ENCODE measurements at regions not wholly inside any gene's neighbourhood (a gene's known extent, or its start where the extent isn't known, plus 50 kb on each side); places are given as distances from the start of the nearest gene placed in this dataset.

DNA sequence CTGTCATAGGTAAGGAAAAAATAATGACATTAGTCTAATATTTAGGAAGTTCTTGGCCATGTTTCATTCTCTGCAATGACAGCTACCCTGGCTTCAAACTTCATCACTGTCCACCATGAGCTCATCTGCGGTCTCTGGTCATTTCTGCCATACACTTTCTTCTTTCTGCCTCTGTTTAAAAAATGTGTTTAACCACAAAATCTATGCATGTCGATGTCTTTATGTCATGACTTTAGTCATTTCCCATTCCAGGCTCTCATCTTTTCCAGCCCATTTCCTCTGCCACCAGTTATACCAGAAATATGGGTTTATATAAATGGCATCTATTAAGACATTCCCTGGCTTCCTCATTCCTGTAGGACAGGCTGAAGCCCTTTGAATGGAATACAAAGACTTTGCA lies 68.5 kb upstream of the DUSP10 start:
- DNase-seq (ENCODE audit: low spot score), result no peak
- intact Hi-C loops (cut with DNase I), result no loop called here
- ATAC-seq, result no peak

DNA sequence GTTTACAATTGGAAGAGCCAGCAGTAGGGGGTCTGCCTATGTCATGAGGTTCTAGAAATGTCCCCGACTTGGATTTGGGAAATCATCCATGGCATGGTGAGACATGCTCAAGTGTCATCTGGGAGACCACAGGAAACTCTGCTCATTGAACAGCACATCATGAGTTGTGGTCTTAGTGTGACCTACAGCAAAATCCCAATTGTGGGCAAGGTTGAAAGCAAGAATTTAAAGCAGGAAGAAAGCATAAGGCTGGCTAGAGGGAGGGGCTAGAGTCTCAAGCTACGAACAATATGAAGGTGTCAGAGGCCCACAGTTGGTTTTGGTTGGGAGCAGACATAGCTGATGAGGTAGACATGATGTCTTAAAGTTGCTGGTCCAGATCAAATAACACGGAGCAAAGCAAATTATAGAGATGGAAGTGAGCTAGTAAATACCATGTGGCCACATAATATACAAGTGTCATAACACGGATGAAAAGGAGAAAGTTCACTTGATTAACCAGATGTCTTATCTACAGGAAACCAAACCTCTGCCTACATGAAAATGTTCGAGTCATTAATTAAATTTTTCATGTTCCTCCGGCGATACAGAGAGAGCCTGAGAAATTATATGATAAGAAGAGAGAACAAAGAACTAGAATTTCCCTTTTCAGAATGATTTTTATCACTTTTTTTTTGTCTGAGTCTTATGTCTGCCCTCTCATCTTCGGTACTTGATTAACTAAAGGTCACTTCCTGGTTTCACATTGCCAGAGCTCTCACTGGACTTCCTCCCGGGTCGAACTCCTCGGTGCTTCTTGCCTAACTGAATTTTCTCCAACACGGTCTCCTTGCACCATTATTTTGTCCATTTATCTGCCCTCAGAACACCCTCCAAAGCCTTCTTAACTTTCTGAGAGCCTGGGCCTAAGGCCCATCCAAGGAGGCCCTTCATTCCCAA lies 67.5 kb upstream of the DUSP10 start:
- ATAC-seq (no peak), DNase-seq (ENCODE audit: low spot score) (no peak)
- intact Hi-C loops (cut with DNase I), result no loop called here

DNA sequence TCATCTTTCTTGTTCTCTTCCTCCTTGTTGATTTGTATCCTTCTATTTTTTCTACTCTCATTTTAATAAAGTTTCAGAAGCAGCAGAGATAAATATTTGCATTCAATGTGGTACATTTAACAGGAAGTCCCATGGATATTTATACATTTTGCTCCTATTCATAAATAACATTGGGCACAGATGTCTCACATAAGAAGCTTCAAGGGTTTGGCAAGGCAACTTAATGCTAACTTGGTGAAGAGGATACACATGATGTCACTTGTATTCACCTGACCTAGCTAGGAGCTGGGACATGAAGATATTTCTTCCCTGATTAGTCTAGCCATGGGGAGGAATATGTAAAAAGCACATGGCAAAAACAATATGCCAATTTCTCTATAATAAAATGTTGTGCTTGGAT lies 65.1 kb upstream of the DUSP10 start:
- intact Hi-C loops (cut with DNase I), result no loop called here
- ATAC-seq (no peak), DNase-seq (ENCODE audit: low spot score) (no peak)

DNA sequence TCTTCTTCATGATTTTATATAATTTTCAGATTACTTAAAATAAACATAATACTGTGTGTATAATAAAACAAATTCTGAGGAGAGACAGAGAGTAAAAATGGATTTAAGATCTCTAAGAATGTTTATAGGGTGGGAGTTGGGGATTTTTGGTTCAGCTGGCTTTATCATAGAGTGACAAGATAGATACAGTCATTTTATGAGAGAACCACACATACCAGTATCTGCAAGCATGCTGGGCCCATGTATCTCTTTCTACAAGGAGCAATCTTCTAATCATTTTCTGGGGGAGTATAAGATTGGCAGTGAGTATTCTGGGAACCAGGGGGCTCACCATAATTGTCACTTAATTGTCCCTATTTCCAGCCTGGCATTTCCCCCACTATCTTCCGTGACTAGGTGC lies 64.3 kb upstream of the DUSP10 start:
- ATAC-seq, result no peak
- intact Hi-C loops (cut with DNase I), result no loop called here
- DNase-seq (ENCODE audit: low spot score), result no peak

DNA sequence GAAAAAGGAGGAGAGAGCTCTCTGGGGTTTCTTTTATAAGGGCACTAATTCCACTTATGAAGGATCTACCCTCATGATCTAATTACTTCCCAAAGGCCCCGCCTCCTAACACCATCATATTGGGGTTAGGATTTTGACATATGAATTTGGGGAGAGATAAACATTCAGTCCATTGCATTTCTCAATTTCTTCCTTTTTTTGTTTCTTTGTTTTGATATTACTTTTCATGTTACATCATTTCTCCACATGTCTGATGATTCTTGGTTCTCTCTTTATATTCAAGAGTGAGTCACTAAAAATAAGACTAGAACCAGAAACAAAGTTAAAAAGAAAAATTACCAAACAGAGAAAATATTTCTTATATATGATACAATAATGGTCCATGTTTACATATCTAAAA lies 63.2 kb upstream of the DUSP10 start:
- no peak for DNase-seq (ENCODE audit: low spot score)
- no peak for ATAC-seq
- intact Hi-C loops (cut with DNase I), result no loop called here

DNA sequence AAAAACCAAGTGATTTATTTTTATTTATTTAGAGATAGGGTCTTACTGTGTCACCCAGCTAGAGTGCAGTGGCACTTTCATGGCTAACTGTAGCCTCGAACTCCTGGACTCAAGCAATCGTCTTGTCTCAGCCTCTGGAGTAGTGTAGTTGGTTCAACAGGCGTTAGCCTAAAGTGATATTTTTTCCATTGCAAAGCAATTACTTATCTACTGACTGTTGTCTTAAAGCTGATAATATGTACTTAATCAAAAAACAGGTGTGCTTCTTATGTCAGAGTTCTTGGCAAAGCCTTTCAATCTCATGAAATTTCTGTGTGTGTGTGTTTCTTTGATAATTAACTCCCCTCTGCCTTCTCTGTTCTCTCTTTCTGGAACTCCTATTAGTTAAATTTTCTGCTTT lies 62.4 kb upstream of the DUSP10 start:
- ATAC-seq (no peak), DNase-seq (ENCODE audit: low spot score) (no peak)
- intact Hi-C loops (cut with DNase I), result no loop called here

DNA sequence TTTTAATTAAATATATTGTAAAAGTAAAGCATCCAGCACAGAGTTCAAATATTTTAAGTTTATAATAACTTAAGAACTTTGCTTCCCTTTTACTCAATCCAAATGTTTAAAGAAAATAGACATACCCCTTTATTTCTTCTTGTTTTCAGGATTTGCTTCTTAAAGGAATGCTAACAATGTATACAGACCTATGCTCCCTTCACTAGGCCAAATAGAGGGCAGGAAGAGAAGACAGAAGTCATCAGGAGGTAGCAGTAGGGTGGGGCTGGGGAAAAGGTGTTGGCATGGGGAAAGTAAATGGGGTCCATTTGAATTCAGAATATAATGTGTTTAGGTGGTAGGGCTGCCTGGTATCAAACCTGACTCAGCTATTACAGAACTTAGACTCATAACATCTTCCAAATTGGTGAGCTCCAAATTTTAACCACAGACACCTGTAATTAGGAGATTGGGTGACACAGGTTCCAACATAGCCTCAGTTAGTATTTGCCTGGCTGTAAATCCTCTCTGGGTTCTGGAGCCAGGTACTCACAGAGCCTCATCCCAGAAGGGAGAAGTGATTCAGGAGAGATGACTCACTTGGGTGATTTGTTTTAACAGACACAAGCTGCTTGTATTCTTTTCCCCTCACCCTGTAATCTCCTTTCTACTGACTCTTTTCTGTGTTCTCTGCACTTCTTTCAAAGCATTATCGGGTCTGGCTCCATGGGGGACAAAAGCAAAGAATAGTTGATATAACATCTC lies 60.1 kb upstream of the DUSP10 start:
- DNase-seq (ENCODE audit: low spot score) (no peak), ATAC-seq (no peak)
- intact Hi-C loops (cut with DNase I), result no loop called here

DNA sequence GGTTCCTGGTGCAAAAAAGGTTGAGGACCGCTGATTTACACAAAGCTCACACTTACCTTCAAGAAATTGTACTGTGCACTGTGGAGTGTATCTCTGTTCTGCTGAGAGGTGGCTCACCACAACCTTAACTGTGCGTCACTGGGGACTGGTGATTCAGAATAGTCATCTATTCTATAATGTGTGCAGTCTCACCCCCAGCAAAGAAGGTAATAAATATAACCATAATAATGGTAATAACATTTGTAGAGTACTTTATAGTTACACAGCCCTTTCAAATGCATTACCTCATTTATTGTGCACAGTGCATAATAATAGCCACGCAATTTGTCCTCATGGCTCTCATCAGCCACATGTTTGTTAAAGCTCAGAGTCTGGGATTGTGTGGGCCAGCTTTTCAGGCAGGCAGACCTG lies 59.4 kb upstream of the DUSP10 start:
- no peak for DNase-seq (ENCODE audit: low spot score)
- no peak for ATAC-seq
- intact Hi-C loops (cut with DNase I), result no loop called here

DNA sequence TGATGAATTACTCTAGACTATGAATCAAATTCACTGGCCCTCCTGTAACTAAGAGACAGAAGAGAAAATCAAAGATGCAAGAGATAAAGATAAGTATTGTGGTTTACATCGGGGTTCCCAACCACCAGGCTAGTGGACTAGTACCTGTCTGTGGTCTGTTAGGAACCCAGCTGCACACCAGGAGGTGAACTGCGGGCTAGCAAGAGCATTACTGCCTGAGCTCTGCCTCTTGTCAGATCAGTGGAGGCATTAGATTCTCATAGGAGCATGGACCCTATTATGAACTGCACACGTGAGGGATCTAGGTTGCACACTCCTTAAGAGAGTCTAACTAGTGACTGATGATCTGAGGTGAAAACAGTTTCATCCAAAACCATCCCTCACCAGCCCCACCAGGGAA lies 58.9 kb upstream of the DUSP10 start:
- DNase-seq (ENCODE audit: low spot score), result no peak
- intact Hi-C loops (cut with DNase I), result no loop called here
- no peak for ATAC-seq

DNA sequence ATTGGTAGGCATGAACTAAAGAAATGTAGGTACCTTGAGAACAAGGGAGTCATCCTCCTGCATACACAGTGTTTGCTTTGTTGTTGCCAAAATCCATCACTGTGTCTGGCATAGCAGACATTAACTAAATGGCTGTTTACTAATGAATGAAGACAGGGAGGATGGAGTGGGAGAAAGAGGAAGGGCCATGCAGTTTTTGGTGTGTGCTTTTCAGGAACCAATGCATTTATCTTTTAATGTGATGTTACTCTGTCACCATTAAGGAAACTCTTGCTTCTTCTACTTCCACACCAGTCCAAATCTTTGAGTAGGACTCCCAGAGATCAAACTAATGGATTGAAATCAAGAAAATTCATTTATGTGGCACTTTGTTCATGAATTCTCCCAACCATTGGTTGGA lies 55.6 kb upstream of the DUSP10 start:
- no peak for DNase-seq (ENCODE audit: low spot score)
- intact Hi-C loops (cut with DNase I), result no loop called here
- ATAC-seq, result no peak

DNA sequence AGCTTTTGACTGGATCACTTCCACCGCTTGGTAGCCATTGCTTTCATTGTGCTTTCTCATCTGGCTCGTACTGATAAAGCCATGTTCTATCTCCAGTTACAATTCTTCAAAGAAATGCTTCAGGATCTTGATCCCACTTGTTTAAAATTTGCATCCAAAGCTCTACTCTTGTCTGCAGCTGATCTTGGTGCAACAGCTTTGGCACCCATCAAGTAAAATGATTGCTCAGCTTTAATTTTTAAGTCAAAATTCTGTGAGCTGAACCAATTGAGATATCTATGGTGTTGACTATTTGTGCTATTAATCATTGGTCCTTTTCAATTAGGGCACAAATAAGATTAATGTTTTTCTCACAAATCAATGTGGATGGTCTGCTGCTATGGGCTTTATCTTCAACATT lies 54.8 kb upstream of the DUSP10 start:
- DNase-seq (ENCODE audit: low spot score), result no peak
- intact Hi-C loops (cut with DNase I), result no loop called here
- no peak for ATAC-seq

DNA sequence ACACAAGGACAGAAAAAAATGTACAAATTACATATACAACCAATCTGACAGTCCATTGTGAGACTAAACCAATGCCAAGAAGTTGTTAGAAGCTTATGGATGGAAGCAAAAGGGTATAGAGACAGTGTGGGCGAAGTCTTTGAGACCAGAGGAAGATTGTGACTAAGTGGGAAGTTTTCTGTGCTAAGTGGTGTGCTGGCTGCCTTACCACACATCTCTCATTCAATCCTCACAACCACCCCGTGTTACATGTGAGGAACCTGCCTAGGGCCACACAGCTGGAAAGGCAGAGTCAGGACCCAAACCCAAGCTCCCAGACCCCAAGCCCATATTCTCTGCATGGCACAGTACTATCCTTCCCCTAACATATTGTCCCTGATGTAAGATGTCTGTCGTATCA lies 53.5 kb upstream of the DUSP10 start:
- ATAC-seq, result no peak
- DNase-seq (ENCODE audit: low spot score), result no peak
- intact Hi-C loops (cut with DNase I), result no loop called here

DNA sequence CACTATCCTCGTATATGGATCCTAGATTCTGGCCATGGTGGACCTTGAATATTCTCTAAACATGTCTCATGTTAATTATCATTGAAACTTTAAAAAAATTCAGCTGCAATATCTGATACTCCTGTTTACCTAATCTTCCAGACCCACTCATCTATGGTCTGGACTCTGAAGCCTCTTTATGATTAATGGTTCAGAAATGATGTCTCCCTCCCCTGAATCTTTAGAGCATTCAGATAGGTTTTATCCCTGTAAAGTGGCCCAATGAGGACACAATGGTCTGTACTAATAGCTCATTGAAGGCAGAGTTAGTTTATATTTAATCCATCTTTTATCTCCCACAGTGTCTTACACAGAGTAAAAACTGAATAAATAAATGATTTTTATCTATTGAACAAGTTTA lies 53.0 kb upstream of the DUSP10 start:
- ATAC-seq, result no peak
- intact Hi-C loops (cut with DNase I), result no loop called here
- DNase-seq (ENCODE audit: low spot score), result no peak

DNA sequence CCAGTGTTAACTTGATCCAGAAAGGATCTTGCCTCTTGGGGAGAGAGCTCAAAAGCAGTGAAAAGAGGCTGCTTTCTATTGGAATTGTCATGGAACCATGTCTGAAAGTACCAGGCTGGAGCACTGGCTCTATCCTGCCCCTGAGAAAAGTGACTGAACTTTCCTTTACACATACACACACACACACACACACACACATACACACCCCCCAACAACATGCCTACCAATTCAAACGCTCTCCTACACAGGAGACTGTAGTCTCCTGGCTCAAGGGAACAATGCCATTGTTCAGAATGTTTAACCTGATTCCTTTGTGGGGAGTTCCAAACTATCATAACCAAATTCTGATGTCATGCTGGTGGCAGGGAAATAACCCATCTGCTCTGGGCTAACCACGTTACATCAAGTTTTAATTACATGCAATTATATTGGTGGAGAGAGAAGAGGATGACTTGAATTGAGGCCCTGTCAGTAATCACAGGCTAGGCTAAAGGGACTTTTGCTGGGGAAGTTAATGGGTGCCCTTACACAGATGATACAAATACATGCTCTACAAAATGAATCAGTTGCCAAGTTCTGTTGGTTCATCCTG lies 52.3 kb upstream of the DUSP10 start:
- intact Hi-C loops (cut with DNase I), result no loop called here
- DNase-seq (ENCODE audit: low spot score) (no peak), ATAC-seq (no peak)

DNA sequence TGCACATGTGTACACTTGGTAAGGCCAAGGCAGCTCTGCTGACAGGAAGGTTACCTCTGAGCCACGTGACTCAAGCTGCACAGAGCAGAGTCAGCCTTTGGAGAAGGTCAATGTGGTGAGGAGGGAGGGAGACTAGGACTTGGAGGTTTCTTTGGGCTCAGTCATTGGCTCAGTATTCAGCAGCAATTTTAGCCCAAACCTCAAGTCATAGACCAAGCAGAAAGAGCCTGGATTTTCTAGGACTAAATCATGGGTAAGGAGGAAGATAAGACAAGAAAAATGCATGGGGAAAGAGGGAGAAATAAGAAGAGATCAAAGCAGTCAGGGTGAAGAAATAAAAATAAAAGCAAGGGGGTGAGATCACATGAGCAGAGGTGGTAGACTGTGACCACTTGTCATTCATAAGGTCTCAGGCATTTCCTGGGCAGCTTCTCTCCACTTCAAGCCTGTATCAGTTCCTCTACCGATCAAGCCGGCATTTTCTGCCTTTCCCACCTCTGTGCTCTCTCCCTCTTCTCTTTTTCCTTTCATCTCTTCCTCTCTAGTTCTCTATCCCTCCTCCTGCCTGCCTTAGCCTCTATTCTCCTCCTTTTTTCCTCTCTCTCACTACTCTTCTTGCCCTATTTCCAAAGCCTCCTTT lies 51.7 kb upstream of the DUSP10 start:
- ATAC-seq, result no peak
- intact Hi-C loops (cut with DNase I), result no loop called here

DNA sequence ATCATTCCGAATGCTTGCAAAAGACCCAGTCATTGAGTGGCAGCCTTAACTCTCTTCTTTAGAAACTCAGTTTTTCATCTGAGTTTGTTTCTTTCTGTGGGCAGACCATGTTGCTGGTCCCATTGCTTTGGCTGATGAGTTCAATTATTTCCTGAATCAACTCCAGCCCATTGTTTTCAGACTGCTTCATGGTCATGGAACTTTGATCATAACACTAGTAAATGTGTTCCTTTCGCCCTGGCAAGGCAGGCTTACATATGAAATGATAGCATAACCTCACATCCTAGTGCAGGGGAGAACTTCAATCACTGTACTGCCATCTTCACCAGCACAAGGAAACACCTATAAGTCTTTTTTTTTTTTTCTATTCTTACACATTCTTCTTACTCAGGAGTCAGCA lies 50.0 kb upstream of the DUSP10 start:
- DNase-seq (ENCODE audit: low spot score) (no peak), ATAC-seq (no peak)
- intact Hi-C loops (cut with DNase I), result no loop called here

More for the DNA sequence above, 51.7 kb upstream of the DUSP10 start:
- DNase-seq (ENCODE audit: low spot score), result no peak

All from sciatic nerve (tissue), 2 donors.